GM18858 (cell line): ENCODE measurements at regions not wholly inside any gene's neighbourhood (a gene's known extent, or its start where the extent isn't known, plus 50 kb on each side); places are given as distances from the start of the nearest gene placed in this dataset.

Experiments
- ATAC-seq: cut with Tn5 transposase; IDR thresholded peaks from one replicate; pipeline ENCODE4 v1.9.1; 2021; ENCODE audit not compliant: unreplicated experiment

- ATAC-seq = no peak
Measured at GRCh38 chrX:45894864-45895645, 650.2 kb downstream of the ZNF674 start.

- ATAC-seq = no peak
Measured at GRCh38 chrX:45889471-45889870, 655.8 kb downstream of the ZNF674 start.

- ATAC-seq = no peak
Measured at GRCh38 chrX:45888518-45888917, 656.7 kb downstream of the ZNF674 start.

- no peak for ATAC-seq
Measured at GRCh38 chrX:45885931-45886330, 659.3 kb downstream of the ZNF674 start.

- ATAC-seq = no peak
Measured at GRCh38 chrX:45879512-45879911, 665.7 kb downstream of the ZNF674 start.

GRCh38 chrX:45876206-45876605 lies 669.0 kb downstream of the ZNF674 start:
- ATAC-seq = no peak

- ATAC-seq = no peak
Measured at GRCh38 chrX:45873781-45874180, 671.4 kb downstream of the ZNF674 start.

- ATAC-seq = no peak
Measured at GRCh38 chrX:45872480-45872879, 671.8 kb upstream of the DIPK2B start.

- ATAC-seq = no peak
Measured at GRCh38 chrX:45868425-45868824, 667.7 kb upstream of the DIPK2B start.

GRCh38 chrX:45862801-45863200 lies 662.1 kb upstream of the DIPK2B start:
- no peak for ATAC-seq

GRCh38 chrX:45860450-45860849 lies 659.8 kb upstream of the DIPK2B start:
- ATAC-seq = no peak

- ATAC-seq = no peak
Measured at GRCh38 chrX:45859407-45859806, 658.7 kb upstream of the DIPK2B start.

GRCh38 chrX:45852884-45853283 lies 652.2 kb upstream of the DIPK2B start:
- no peak for ATAC-seq

GRCh38 chrX:45851434-45851991 lies 650.8 kb upstream of the DIPK2B start:
- no peak for ATAC-seq

GRCh38 chrX:45850775-45851433 lies 650.2 kb upstream of the DIPK2B start:
- ATAC-seq = no peak

GRCh38 chrX:45850197-45850774 lies 649.6 kb upstream of the DIPK2B start:
- no peak for ATAC-seq

- ATAC-seq = no peak
Measured at GRCh38 chrX:45849261-45849862, 648.7 kb upstream of the DIPK2B start.

GRCh38 chrX:45847961-45848360 lies 647.3 kb upstream of the DIPK2B start:
- ATAC-seq = no peak

GRCh38 chrX:45846328-45846727 lies 645.7 kb upstream of the DIPK2B start:
- ATAC-seq = no peak

- ATAC-seq = no peak
Measured at GRCh38 chrX:45845142-45845541, 644.5 kb upstream of the DIPK2B start.

- ATAC-seq = peak; percentile 47
Measured at GRCh38 chrX:45843518-45843917, 642.8 kb upstream of the DIPK2B start.

- no peak for ATAC-seq
Measured at GRCh38 chrX:45842926-45843315, 642.2 kb upstream of the DIPK2B start.
